ENCODE measurements at regions not wholly inside any gene's neighbourhood (a gene's known extent, or its start where the extent isn't known, plus 50 kb on each side); places are given as distances from the start of the nearest gene placed in this dataset.

DNA sequence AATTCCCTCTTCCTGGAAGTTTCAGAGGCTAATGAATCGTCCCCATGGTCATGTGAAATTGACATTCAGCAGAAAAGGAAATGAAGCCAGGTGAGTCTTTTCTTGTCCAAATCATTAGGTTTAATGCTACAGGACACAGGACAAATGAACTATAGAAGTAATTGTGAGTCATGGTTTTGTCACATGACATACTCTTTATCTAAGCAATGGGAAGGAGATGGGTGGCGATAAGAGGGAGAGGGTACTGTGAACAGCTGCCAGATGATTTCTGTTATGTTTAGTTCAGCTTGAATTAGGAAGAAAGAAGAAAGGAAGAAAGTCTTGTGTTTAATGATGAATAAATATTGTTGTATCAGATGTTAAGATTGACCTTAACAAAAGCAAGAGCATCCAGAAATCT lies 515.4 kb upstream of the ZNF717 start:
- Histone ChIP-seq H4K8ac (ENCODE audit: extremely low read depth, insufficient read depth, low read length) (no peak overlapping the region), H3K4ac (replicated peaks; ENCODE audit: insufficient read length, low read depth, low read length) (no peak overlapping the region), H3K9me3 (ENCODE audit: insufficient read depth in 2 of 2, low read depth in 1 of 2, low read length in 1 of 2) (no peaks in the 10 kb centered on the region), H3K23me2 (ENCODE audit: low read depth, low read length) (no peaks in the 10 kb centered on the region; the same call in 1 of the 2 replicates), H2AK5ac (ENCODE audit: low read depth, low read length) (no peak overlapping the region), H3K4me3 (ENCODE audit: extremely low read depth in 1 of 4, insufficient read depth in 2 of 4, low read depth in 3 of 4, low read length in 4 of 4) (no peak overlapping the region), H2BK120ac (replicated peaks; ENCODE audit: low read depth, low read length) (no peak overlapping the region), H2BK12ac (ENCODE audit: low read depth, low read length) (no peak overlapping the region), H3K9ac (replicated peaks in 1 of 4; ENCODE audit: extremely low read depth in 1 of 4, low read depth in 3 of 4, low read length in 3 of 4) (no peak overlapping the region), H3K18ac (ENCODE audit: extremely low read depth, low read length) (no peak overlapping the region), H4K5ac (ENCODE audit: insufficient read length, low read depth, low read length) (no peak overlapping the region), H3K79me2 (ENCODE audit: control insufficient read depth in 1 of 2, insufficient read depth in 2 of 2, low read length in 2 of 2) (no peaks in the 10 kb centered on the region), H3K4me1 (replicated peaks in 1 of 4; ENCODE audit: control insufficient read depth in 3 of 4, insufficient read depth in 4 of 4, low read length in 3 of 4) (no peaks in the 10 kb centered on the region), H3K36me3 (ENCODE audit: control insufficient read depth in 2 of 4, insufficient read depth in 4 of 4, low read length in 3 of 4) (no peaks in the 10 kb centered on the region), H2BK20ac (ENCODE audit: low read length) (no peak overlapping the region), H4K20me1 (replicated peaks in 1 of 2; ENCODE audit: control insufficient read depth in 1 of 2, insufficient read depth in 2 of 2, low read length in 2 of 2) (no peaks in the 10 kb centered on the region), H2AFZ (ENCODE audit: low read length) (no peak overlapping the region), H3K4me2 (ENCODE audit: insufficient read depth in 1 of 2, low read depth in 2 of 2, low read length in 2 of 2) (no peak overlapping the region), H3K23ac (ENCODE audit: insufficient read length) (no peak overlapping the region), H2BK15ac (ENCODE audit: low read length) (no peak overlapping the region), H3K79me1 (ENCODE audit: low read depth, low read length) (no peaks in the 10 kb centered on the region), H4K91ac (replicated peaks; ENCODE audit: insufficient read length, low read length) (no peak overlapping the region), H3K56ac (replicated peaks; ENCODE audit: insufficient read length, low read depth, low read length) (no peak overlapping the region), H3K27me3 (replicated peaks in 1 of 4; ENCODE audit: control insufficient read depth in 3 of 4, extremely low read depth in 1 of 4, insufficient read depth in 3 of 4, low read length in 3 of 4) (no peaks in the 10 kb centered on the region), H3K27ac (ENCODE audit: low read depth, low read length) (no peak overlapping the region), H3K14ac (ENCODE audit: insufficient read length) (no peak overlapping the region), H2BK5ac (ENCODE audit: low read depth, low read length) (no peak overlapping the region)
- DNase-seq (ENCODE audit: low read depth in 1 of 2, low spot score in 2 of 2) = no peak
- POLR2A ChIA-PET (ENCODE audit: partially characterized antibody) = no interaction called here
- CTCF ChIA-PET (ENCODE audit: partially characterized antibody) = no interaction called here
- 95% methylated on average over 2 of the region's 2 CpGs; no CpG with 5 or more reads in 1 of the 2 experiments for WGBS, 2 experiments (ENCODE audit: extremely low coverage in 1 of 2, insufficient coverage in 1 of 2, insufficient read length in 1 of 2, insufficient replicate concordance in 2 of 2, low coverage in 1 of 2, low lambda C conversion rate in 2 of 2, missing lambda C conversion rate in 1 of 2)
- FAIRE-seq = no peak
- no peak for TF ChIP-seq HDAC6 (IDR thresholded peaks at IDR 0.05; ENCODE audit: low read depth, low read length)
- TF ChIP-seq NANOG (IDR thresholded peaks at IDR 0.05; ENCODE audit: insufficient read depth, low read depth, low read length, poor library complexity, severe bottlenecking) = no peak
- TF ChIP-seq SIN3A (conservative IDR thresholded peaks at IDR 0.05 in 1 of 2, IDR thresholded peaks at IDR 0.05 in 1 of 2; ENCODE audit: low read depth in 1 of 2, low read length in 2 of 2) = no peak
- no peak for TF ChIP-seq TBP (IDR thresholded peaks at IDR 0.05; ENCODE audit: low read depth, low read length)
- no peak for TF ChIP-seq TEAD4 (IDR thresholded peaks at IDR 0.05; ENCODE audit: low read depth, low read length)
- TF ChIP-seq CHD2 (IDR thresholded peaks at IDR 0.05; ENCODE audit: low read length) = no peak
- no peak for TF ChIP-seq SAP30 (IDR thresholded peaks at IDR 0.05; ENCODE audit: insufficient read depth, insufficient replicate concordance, low read length)
- TF ChIP-seq CBX5 (IDR thresholded peaks at IDR 0.05; ENCODE audit: low read depth, low read length) = no peak
- no peak for TF ChIP-seq SP1 (IDR thresholded peaks at IDR 0.05; ENCODE audit: low read depth, low read length)
- no peak for TF ChIP-seq ASH2L (IDR thresholded peaks at IDR 0.05; ENCODE audit: low read length)
- TF ChIP-seq NRF1 (IDR thresholded peaks at IDR 0.05; ENCODE audit: low read depth, low read length) = no peak
- TF ChIP-seq, protein P1, sequence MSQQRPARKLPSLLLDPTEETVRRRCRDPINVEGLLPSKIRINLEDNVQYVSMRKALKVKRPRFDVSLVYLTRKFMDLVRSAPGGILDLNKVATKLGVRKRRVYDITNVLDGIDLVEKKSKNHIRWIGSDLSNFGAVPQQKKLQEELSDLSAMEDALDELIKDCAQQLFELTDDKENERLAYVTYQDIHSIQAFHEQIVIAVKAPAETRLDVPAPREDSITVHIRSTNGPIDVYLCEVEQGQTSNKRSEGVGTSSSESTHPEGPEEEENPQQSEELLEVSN (IDR thresholded peaks at IDR 0.05) = no peak
- TF ChIP-seq JUN (IDR thresholded peaks at IDR 0.05; ENCODE audit: low read depth, low read length) = no peak
- TF ChIP-seq TCF12 (IDR thresholded peaks at IDR 0.05; ENCODE audit: low read depth, low read length) = no peak
- no peak for TF ChIP-seq SP2 (IDR thresholded peaks at IDR 0.05; ENCODE audit: low read length)

Measured in H1 (cell line).